Epithelial cell of proximal tubule (primary cell): ENCODE measurements at regions not wholly inside any gene's neighbourhood (a gene's known extent, or its start where the extent isn't known, plus 50 kb on each side); places are given as distances from the start of the nearest gene placed in this dataset.
"Not testable (repeated sequence)": the region's sequence is repeated elsewhere in the genome, so short reads cannot be mapped to it uniquely, and the experiment has no call there.

Source experiments
- DNase-seq: peaks from one replicate; pipeline ENCODE4 v3.0.0-alpha.2; 2011; ENCODE audit warnings: low read depth
- H3K4me3 ChIP-seq: 2 replicates; pipeline ENCODE4 v1.5.1; 2011; ENCODE audit warnings: low read depth, mild to moderate bottlenecking, low read length
- TF ChIP-seq, protein P1 (sequence below): conservative IDR thresholded peaks from 2 replicates; pipeline ENCODE4 v1.5.1; 2012; ENCODE audit warnings: low read depth, mild to moderate bottlenecking, low read length

DNA sequence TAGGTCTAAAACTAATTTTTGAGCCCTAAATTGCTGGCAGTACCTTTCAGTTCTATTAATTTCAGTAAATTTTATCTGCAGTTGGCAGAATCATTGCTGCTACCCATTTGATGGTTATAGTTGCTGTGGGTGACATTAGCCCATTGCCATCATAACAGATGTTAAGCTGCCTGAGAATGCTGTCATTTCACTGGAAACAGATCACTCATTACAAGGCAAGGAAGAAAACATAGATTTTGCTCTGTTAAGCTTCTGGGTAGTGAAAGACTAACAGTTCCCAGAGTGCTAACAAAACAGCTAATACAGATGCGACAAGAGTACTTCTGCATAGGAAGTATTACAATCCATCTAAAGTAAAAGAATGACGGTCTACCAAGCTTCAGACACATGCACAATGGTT lies 213.2 kb downstream of the SPANXN3 start:
- no peak overlapping the region for H3K4me3 ChIP-seq
- DNase-seq = no peak
- TF ChIP-seq, protein P1, sequence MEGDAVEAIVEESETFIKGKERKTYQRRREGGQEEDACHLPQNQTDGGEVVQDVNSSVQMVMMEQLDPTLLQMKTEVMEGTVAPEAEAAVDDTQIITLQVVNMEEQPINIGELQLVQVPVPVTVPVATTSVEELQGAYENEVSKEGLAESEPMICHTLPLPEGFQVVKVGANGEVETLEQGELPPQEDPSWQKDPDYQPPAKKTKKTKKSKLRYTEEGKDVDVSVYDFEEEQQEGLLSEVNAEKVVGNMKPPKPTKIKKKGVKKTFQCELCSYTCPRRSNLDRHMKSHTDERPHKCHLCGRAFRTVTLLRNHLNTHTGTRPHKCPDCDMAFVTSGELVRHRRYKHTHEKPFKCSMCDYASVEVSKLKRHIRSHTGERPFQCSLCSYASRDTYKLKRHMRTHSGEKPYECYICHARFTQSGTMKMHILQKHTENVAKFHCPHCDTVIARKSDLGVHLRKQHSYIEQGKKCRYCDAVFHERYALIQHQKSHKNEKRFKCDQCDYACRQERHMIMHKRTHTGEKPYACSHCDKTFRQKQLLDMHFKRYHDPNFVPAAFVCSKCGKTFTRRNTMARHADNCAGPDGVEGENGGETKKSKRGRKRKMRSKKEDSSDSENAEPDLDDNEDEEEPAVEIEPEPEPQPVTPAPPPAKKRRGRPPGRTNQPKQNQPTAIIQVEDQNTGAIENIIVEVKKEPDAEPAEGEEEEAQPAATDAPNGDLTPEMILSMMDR = no peak

DNA sequence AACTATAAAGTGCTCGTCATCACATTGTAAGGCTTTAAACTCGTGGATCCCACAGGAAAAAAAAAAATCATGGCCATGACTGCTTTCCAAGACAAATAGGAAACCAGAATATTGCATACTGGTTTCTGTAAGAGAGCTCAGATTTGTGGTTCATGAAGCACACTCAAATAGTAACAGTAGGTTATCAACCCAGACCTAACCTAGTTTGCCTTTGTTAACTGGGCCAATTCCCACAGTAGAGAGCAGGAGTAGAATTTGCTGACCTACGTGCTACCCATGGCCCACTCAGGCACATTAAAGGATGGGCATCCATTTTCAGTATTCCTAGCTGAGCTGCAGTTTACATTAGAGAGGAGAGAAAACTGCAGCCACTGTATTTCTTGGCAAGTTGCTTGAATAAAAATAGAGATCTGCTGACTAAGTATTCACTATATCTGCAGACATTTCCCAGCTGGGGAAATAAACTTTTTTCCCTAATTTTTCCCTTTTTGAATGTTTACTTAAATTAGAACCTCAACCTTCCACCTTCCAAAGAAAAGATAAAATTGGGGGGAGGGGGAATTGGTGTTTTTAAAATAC lies 218.5 kb downstream of the SPANXN3 start:
- TF ChIP-seq, protein P1 = no peak
- no peak for DNase-seq
- H3K4me3 ChIP-seq = no peak overlapping the region

DNA sequence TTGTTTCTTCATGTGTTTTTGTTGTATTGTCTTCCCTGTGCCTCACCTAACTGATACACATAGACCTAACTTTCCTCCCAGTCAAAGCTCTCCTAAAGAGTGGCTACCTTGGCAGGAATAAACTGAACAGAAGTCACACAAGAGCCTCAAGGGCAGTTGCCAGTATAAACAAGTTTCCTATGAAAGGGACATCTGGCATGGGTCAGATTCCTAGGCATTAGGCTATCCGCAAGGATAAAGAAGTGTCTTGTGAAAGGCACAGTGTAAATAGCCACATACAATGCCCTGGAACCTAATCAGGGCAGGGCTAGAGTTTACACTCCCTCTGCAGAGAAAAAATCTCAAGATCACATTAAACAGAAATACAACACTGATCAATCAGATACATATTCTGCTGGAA lies 220.8 kb downstream of the SPANXN3 start:
- no peak overlapping the region for H3K4me3 ChIP-seq
- TF ChIP-seq, protein P1 = no peak
- DNase-seq = no peak

DNA sequence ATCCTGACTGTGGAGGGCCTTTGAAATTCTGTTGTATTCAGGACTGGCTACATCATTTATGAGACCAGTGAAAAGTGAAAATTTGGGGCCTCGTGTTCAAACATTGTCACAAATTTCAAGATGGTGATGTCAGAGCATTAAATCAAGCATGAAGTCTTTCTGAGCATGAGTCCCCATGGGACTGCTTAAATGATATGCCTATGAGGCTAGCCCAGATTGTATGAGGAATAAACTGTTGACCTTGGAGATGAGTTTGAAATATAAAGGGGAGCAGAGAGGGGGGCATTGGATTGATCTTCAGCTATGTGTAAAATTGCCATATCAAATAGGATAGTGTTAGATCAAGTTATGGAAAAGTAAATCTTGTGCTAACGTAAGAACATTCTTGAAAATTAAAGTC lies 230.0 kb downstream of the SPANXN3 start:
- TF ChIP-seq, protein P1 = no peak
- no peak for DNase-seq
- no peak overlapping the region for H3K4me3 ChIP-seq

DNA sequence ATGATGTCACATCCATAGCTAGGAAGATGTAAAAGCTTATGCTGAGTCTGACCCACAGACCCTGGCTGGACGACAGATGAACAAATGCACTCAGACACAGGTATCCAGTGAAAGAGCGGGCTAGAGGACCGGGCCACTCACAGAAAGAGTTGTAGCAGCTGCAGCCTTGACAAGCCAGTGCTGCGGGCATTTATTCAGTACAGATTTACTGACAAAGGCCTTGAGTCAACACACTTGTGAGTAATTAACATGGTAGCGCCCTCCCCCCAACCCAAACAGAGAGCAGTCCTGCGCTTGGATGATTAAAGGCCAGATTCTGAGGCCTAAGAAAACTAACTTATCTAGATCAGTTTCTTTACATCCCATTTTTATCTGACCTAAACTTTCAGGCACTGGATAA lies 244.6 kb downstream of the SPANXN4 start:
- no peak overlapping the region for H3K4me3 ChIP-seq
- TF ChIP-seq, protein P1 = no peak
- no peak for DNase-seq

DNA sequence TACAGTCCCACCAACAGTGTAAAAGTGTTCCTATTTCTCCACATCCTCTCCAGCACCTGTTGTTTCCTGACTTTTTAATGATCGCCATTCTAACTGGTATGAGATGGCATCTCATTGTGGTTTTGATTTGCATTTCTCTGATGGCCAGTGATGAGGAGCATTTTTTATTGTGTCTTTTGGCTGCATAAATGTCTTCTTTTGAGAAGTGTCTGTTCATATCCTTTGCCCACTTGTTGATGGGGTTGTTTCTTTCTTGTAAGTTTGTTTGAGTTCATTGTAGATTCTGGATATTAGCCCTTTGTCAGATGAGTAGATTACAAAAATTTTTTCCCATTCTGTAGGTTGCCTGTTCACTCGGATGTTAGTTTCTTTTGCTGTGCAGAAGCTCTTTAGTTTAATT lies 218.9 kb downstream of the SPANXN4 start:
- not testable (repeated sequence) for H3K4me3 ChIP-seq, DNase-seq

DNA sequence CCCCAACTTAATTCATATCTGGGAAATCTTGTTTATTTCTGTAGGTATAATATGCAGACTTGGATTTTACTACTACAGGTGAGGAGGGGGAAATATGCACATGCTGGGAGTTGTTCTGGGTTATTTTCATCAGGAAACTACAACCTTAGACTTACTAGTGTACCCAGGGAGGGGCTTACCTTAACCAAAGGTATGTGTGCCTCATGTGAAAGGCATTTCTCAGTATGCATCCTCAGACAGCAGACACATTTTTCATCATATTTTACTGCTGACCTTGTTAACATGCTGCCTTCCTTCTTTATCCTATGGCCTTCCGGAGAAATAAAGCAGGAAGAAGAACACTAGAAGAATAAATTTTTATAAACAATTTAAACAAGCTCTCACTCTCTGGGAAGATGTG lies 214.9 kb downstream of the SPANXN4 start:
- TF ChIP-seq, protein P1 = no peak
- no peak for DNase-seq
- H3K4me3 ChIP-seq = no peak overlapping the region
